ENCODE measurements at regions not wholly inside any gene's neighbourhood (a gene's known extent, or its start where the extent isn't known, plus 50 kb on each side); places are given as distances from the start of the nearest gene placed in this dataset.

- no peak overlapping the region for H3K4me3 ChIP-seq
- H3K9me3 ChIP-seq: peaks cover 0 to 13% (median 0%) of the 10 kb centered on the region in 11 donors
- no peaks in the 10 kb centered on the region for H3K36me3 ChIP-seq
- H3K27ac ChIP-seq: no peak overlapping the region
- no peak for ATAC-seq
- WGBS, 2 donors: 40 to 44% methylated on average over 2 of the region's 2 CpGs
- intact Hi-C loops (cut with DNase I): no loop called here
- TF ChIP-seq CTCF (IDR thresholded peaks at IDR 0.05): no peak
- no peak for DNase-seq
- no peaks in the 10 kb centered on the region for H3K4me1 ChIP-seq
- no peaks in the 10 kb centered on the region for H3K27me3 ChIP-seq
Observed at GRCh38 chr5:104372796-104373195, 810.2 kb upstream of the NUDT12 start.

- DNase-seq (no peak), ATAC-seq (no peak)
- WGBS, 2 donors: 81 to 83% methylated on average over 10 of the region's 10 CpGs
- TF ChIP-seq CTCF (IDR thresholded peaks at IDR 0.05): no peak
- Histone ChIP-seq H3K27me3 (no peaks in the 10 kb centered on the region), H3K4me3 (no peak overlapping the region), H3K36me3 (no peaks in the 10 kb centered on the region), H3K27ac (no peak overlapping the region), H3K4me1 (no peaks in the 10 kb centered on the region), H3K9me3 (peaks cover 0 to 13% (median 0%) of the 10 kb centered on the region in 11 donors)
- intact Hi-C loops (cut with DNase I): no loop called here
Observed at GRCh38 chr5:104372376-104372775, 809.8 kb upstream of the NUDT12 start.

- Histone ChIP-seq H3K9me3 (peaks cover 0 to 17% (median 0%) of the 10 kb centered on the region in 11 donors), H3K36me3 (no peaks in the 10 kb centered on the region), H3K27me3 (no peaks in the 10 kb centered on the region), H3K4me1 (no peaks in the 10 kb centered on the region), H3K27ac (no peak overlapping the region), H3K4me3 (no peak overlapping the region)
- TF ChIP-seq CTCF (IDR thresholded peaks at IDR 0.05): no peak
- intact Hi-C loops (cut with DNase I): no loop called here
- no peak for ATAC-seq
- 42 to 50% methylated on average over 1 of the region's 1 CpG for WGBS, 2 donors
- DNase-seq: no peak
Observed at GRCh38 chr5:104370523-104370922, 807.9 kb upstream of the NUDT12 start.

- DNase-seq (no peak), ATAC-seq (no peak)
- H3K4me1 ChIP-seq: no peaks in the 10 kb centered on the region
- peaks cover 0 to 17% (median 0%) of the 10 kb centered on the region in 11 donors for H3K9me3 ChIP-seq
- H3K36me3 ChIP-seq: no peaks in the 10 kb centered on the region
- H3K4me3 ChIP-seq: no peak overlapping the region
- intact Hi-C loops (cut with DNase I): no loop called here
- H3K27me3 ChIP-seq: no peaks in the 10 kb centered on the region
- no peak overlapping the region for H3K27ac ChIP-seq
- TF ChIP-seq CTCF (IDR thresholded peaks at IDR 0.05): no peak
Observed at GRCh38 chr5:104367978-104368377, 805.4 kb upstream of the NUDT12 start.

- ATAC-seq (no peak), DNase-seq (no peak)
- no peaks in the 10 kb centered on the region for H3K36me3 ChIP-seq
- H3K27ac ChIP-seq: no peak overlapping the region
- intact Hi-C loops (cut with DNase I): no loop called here
- no peaks in the 10 kb centered on the region for H3K27me3 ChIP-seq
- H3K4me3 ChIP-seq: no peak overlapping the region
- WGBS, 2 donors: 72 to 80% methylated on average over 3 of the region's 3 CpGs
- TF ChIP-seq CTCF (IDR thresholded peaks at IDR 0.05): no peak
- H3K4me1 ChIP-seq: no peaks in the 10 kb centered on the region
- peaks cover 0 to 17% (median 0%) of the 10 kb centered on the region in 11 donors for H3K9me3 ChIP-seq
Observed at GRCh38 chr5:104363567-104363966, 801.0 kb upstream of the NUDT12 start.
